ENCODE measurements at regions not wholly inside any gene's neighbourhood (a gene's known extent, or its start where the extent isn't known, plus 50 kb on each side); places are given as distances from the start of the nearest gene placed in this dataset.

DNA sequence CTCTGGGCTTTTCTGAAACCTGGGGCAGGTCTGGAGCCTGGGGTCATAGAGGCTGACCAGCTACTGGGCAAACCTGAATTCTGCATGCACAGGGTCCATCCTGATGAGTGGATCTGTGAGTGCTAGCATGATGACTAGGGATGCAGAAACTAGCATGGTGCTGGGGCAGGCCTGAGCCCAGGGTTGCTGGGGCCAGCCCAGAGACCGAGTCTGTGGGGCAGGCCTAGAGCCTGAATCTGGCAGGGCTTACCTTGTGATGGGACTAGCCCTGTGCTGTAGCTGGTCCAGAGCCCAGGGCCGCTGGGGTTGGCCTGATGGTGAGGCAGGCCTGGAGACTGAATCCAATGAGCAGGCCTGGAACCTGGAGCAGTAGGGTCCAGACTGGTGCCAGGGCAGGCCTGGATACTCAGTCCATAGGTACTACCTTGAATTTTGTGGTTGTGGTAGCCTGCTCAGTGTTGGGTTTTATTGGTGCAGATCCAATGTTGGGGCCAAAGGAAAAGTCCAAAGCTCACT lies 313.5 kb downstream of the TLR4 start:
- no peak overlapping the region for H3K27ac ChIP-seq (ENCODE audit: extremely low read depth, low read depth, low read length)
- no peak for TF ChIP-seq ZBTB7A (tag by site-specific recombination; IDR thresholded peaks at IDR 0.05; ENCODE audit: low read depth)
- TF ChIP-seq ZNF174 (tag by site-specific recombination; IDR thresholded peaks at IDR 0.05): no peak
- TF ChIP-seq ZNF133 (tag by site-specific recombination; IDR thresholded peaks at IDR 0.05): no peak
- TF ChIP-seq ZNF843 (tag by site-specific recombination; IDR thresholded peaks at IDR 0.05): no peak
- TF ChIP-seq ZNF175 (tag by site-specific recombination; IDR thresholded peaks at IDR 0.05): no peak
- no peak for TF ChIP-seq GLI4 (tag by site-specific recombination; IDR thresholded peaks at IDR 0.05)
- TF ChIP-seq, protein P1, sequence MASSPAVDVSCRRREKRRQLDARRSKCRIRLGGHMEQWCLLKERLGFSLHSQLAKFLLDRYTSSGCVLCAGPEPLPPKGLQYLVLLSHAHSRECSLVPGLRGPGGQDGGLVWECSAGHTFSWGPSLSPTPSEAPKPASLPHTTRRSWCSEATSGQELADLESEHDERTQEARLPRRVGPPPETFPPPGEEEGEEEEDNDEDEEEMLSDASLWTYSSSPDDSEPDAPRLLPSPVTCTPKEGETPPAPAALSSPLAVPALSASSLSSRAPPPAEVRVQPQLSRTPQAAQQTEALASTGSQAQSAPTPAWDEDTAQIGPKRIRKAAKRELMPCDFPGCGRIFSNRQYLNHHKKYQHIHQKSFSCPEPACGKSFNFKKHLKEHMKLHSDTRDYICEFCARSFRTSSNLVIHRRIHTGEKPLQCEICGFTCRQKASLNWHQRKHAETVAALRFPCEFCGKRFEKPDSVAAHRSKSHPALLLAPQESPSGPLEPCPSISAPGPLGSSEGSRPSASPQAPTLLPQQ (tag by site-specific recombination; IDR thresholded peaks at IDR 0.05): no peak
- no peak for TF ChIP-seq ZNF530 (tag by site-specific recombination; IDR thresholded peaks at IDR 0.05; ENCODE audit: low read depth)
- TF ChIP-seq ZNF211 (tag by site-specific recombination; IDR thresholded peaks at IDR 0.05; ENCODE audit: low read depth): no peak
- TF ChIP-seq, protein P2, sequence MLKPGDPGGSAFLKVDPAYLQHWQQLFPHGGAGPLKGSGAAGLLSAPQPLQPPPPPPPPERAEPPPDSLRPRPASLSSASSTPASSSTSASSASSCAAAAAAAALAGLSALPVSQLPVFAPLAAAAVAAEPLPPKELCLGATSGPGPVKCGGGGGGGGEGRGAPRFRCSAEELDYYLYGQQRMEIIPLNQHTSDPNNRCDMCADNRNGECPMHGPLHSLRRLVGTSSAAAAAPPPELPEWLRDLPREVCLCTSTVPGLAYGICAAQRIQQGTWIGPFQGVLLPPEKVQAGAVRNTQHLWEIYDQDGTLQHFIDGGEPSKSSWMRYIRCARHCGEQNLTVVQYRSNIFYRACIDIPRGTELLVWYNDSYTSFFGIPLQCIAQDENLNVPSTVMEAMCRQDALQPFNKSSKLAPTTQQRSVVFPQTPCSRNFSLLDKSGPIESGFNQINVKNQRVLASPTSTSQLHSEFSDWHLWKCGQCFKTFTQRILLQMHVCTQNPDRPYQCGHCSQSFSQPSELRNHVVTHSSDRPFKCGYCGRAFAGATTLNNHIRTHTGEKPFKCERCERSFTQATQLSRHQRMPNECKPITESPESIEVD (tag by site-specific recombination; IDR thresholded peaks at IDR 0.05): no peak
- TF ChIP-seq SALL2 (tag by site-specific recombination; IDR thresholded peaks at IDR 0.05; ENCODE audit: borderline replicate concordance): no peak
- no peak for TF ChIP-seq ZNF548 (tag by site-specific recombination; IDR thresholded peaks at IDR 0.05)
- TF ChIP-seq, protein P3, sequence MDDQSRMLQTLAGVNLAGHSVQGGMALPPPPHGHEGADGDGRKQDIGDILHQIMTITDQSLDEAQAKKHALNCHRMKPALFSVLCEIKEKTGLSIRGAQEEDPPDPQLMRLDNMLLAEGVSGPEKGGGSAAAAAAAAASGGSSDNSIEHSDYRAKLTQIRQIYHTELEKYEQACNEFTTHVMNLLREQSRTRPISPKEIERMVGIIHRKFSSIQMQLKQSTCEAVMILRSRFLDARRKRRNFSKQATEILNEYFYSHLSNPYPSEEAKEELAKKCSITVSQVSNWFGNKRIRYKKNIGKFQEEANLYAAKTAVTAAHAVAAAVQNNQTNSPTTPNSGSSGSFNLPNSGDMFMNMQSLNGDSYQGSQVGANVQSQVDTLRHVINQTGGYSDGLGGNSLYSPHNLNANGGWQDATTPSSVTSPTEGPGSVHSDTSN (CRISPR knock-in tag; IDR thresholded peaks at IDR 0.05): no peak
- TF ChIP-seq PRDM1 (tag by site-specific recombination; IDR thresholded peaks at IDR 0.05): no peak
- ChIA-PET CTCF (no interaction called here), POLR2A (no interaction called here)
- no peaks in the 10 kb centered on the region for H3K4me1 ChIP-seq (ENCODE audit: control insufficient read depth, insufficient read depth, low read length)
- no peak overlapping the region for H3K4me3 ChIP-seq (ENCODE audit: low read depth, low read length)
- H3K36me3 ChIP-seq (ENCODE audit: control insufficient read depth in 2 of 2, insufficient read depth in 1 of 2, low read length in 2 of 2): no peaks in the 10 kb centered on the region
- no peaks in the 10 kb centered on the region for H3K9me3 ChIP-seq (ENCODE audit: control insufficient read depth, insufficient read depth, low read depth, low read length)

DNA sequence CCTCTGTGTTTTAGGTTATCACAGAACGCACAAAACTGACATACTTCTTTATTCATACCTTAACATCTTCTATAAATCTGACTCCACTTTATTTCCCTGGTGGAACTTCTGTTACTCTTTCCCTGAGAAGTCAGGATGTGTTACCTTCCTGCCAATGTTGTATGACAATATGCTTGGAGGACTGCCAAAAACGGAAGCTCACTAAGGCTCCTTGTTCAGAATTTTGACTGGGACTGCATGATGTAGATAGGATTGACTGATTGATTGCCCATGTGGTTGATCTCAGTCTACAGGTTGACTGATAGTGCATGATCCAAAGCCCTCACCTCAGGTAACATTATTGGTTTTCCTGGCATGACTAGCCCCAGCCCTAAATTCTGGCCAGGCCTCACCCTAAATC lies 319.4 kb downstream of the TLR4 start:
- TF ChIP-seq OSR2 (tag by site-specific recombination; IDR thresholded peaks at IDR 0.05) (no peak), ZNF561 (tag by site-specific recombination; IDR thresholded peaks at IDR 0.05; ENCODE audit: borderline replicate concordance) (no peak), ZNF169 (tag by site-specific recombination; IDR thresholded peaks at IDR 0.05) (no peak), RBAK (tag by site-specific recombination; IDR thresholded peaks at IDR 0.05) (no peak), SP2 (tag by site-specific recombination; IDR thresholded peaks at IDR 0.05) (no peak)
- CTCF ChIA-PET: no interaction called here

DNA sequence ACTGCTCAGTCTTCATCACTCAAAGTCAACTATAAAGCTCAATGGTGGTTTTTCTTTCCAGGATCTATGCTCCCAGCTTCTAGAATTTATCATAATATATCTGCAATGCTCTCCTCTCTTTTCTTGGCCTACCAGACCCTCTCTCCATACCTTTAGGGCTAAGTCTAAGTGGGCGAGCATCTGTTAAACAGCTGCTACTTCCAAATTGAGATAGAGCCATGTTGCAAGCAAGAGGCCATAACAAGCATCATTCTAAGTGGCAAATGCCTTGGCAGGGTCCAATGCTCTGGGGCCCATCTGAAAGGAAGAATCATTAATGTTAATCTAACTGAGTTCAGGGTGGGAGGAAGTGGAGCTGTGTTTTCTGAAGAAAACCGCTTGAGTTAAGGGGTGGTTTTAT lies 324.0 kb downstream of the TLR4 start:
- ChIA-PET CTCF (no interaction called here), POLR2A (no interaction called here)
- no peak overlapping the region for H3K27ac ChIP-seq (ENCODE audit: extremely low read depth, low read depth, low read length)
- no peaks in the 10 kb centered on the region for H3K9me3 ChIP-seq (ENCODE audit: control insufficient read depth, insufficient read depth, low read depth, low read length)
- no peaks in the 10 kb centered on the region for H3K36me3 ChIP-seq (ENCODE audit: control insufficient read depth in 2 of 2, insufficient read depth in 1 of 2, low read length in 2 of 2)
- no peaks in the 10 kb centered on the region for H3K4me1 ChIP-seq (ENCODE audit: control insufficient read depth, insufficient read depth, low read length)
- H3K4me3 ChIP-seq (ENCODE audit: low read depth, low read length): no peak overlapping the region
- TF ChIP-seq ZNF555 (tag by site-specific recombination; conservative IDR thresholded peaks at IDR 0.05) (no peak), ZNF221 (tag by site-specific recombination; IDR thresholded peaks at IDR 0.05; ENCODE audit: borderline replicate concordance) (no peak), ZNF792 (tag by site-specific recombination; IDR thresholded peaks at IDR 0.05) (no peak), ZNF350 (tag by site-specific recombination; IDR thresholded peaks at IDR 0.05) (no peak), ZNF561 (tag by site-specific recombination; IDR thresholded peaks at IDR 0.05; ENCODE audit: borderline replicate concordance) (no peak), ZNF391 (tag by site-specific recombination; IDR thresholded peaks at IDR 0.05; ENCODE audit: borderline replicate concordance, low read depth) (no peak), SCRT1 (tag by site-specific recombination; IDR thresholded peaks at IDR 0.05; ENCODE audit: borderline replicate concordance) (no peak), KLF8 (tag by site-specific recombination; IDR thresholded peaks at IDR 0.05) (no peak), GLI2 (tag by site-specific recombination; IDR thresholded peaks at IDR 0.05; ENCODE audit: borderline replicate concordance, low read depth) (no peak), SCRT2 (tag by site-specific recombination; IDR thresholded peaks at IDR 0.05) (no peak), ZBTB20 (tag by site-specific recombination; IDR thresholded peaks at IDR 0.05) (no peak), GLIS2 (tag by site-specific recombination; IDR thresholded peaks at IDR 0.05) (no peak), ZNF366 (tag by site-specific recombination; conservative IDR thresholded peaks at IDR 0.05) (no peak), ZNF48 (tag by site-specific recombination; IDR thresholded peaks at IDR 0.05) (no peak)

More for the DNA sequence above, 319.4 kb downstream of the TLR4 start:
- Histone ChIP-seq H3K36me3 (ENCODE audit: control insufficient read depth in 2 of 2, insufficient read depth in 1 of 2, low read length in 2 of 2) (no peaks in the 10 kb centered on the region), H3K4me1 (ENCODE audit: control insufficient read depth, insufficient read depth, low read length) (no peaks in the 10 kb centered on the region), H3K9me3 (ENCODE audit: control insufficient read depth, insufficient read depth, low read depth, low read length) (no peaks in the 10 kb centered on the region), H3K27ac (ENCODE audit: extremely low read depth, low read depth, low read length) (no peak overlapping the region), H3K4me3 (ENCODE audit: low read depth, low read length) (no peak overlapping the region)
- POLR2A ChIA-PET: no interaction called here

Data from HEK293 (cell line).